HG03159 (cell line): ENCODE measurements at regions not wholly inside any gene's neighbourhood (a gene's known extent, or its start where the extent isn't known, plus 50 kb on each side); places are given as distances from the start of the nearest gene placed in this dataset.

Experiments used
- ATAC-seq: cut with Tn5 transposase; IDR thresholded peaks from one replicate; pipeline ENCODE4 v1.9.1; 2021; ENCODE audit warnings: mild to moderate bottlenecking, moderate library complexity; ENCODE audit not compliant: unreplicated experiment

- no peak for ATAC-seq
Measured at GRCh38 chr9:118984607-118985006, 384.6 kb downstream of the BRINP1 start.

GRCh38 chr9:118985851-118986250 lies 383.4 kb downstream of the BRINP1 start:
- ATAC-seq = no peak

- no peak for ATAC-seq
Measured at GRCh38 chr9:118987167-118987566, 382.1 kb downstream of the BRINP1 start.

GRCh38 chr9:118990949-118991348 lies 378.3 kb downstream of the BRINP1 start:
- no peak for ATAC-seq

GRCh38 chr9:118991366-118992285 lies 377.6 kb downstream of the BRINP1 start:
- no peak for ATAC-seq

GRCh38 chr9:118992813-118993794 lies 376.1 kb downstream of the BRINP1 start:
- ATAC-seq = no peak

- ATAC-seq = no peak
Measured at GRCh38 chr9:118993965-118994364, 375.3 kb downstream of the BRINP1 start.

- ATAC-seq = no peak
Measured at GRCh38 chr9:119002491-119002890, 366.7 kb downstream of the BRINP1 start.

GRCh38 chr9:119003201-119003611 lies 366.0 kb downstream of the BRINP1 start:
- ATAC-seq = no peak

- ATAC-seq = no peak
Measured at GRCh38 chr9:119003882-119004617, 365.2 kb downstream of the BRINP1 start.

- ATAC-seq = no peak
Measured at GRCh38 chr9:119004618-119004990, 364.6 kb downstream of the BRINP1 start.

GRCh38 chr9:119005162-119005561 lies 364.1 kb downstream of the BRINP1 start:
- ATAC-seq = no peak

- no peak for ATAC-seq
Measured at GRCh38 chr9:119009249-119009648, 360.0 kb downstream of the BRINP1 start.

GRCh38 chr9:119020284-119020683 lies 349.0 kb downstream of the BRINP1 start:
- no peak for ATAC-seq

- ATAC-seq = no peak
Measured at GRCh38 chr9:119020730-119021333, 348.4 kb downstream of the BRINP1 start.

- ATAC-seq = no peak
Measured at GRCh38 chr9:119026120-119026519, 343.1 kb downstream of the BRINP1 start.

- ATAC-seq = no peak
Measured at GRCh38 chr9:119027901-119028699, 341.1 kb downstream of the BRINP1 start.

- no peak for ATAC-seq
Measured at GRCh38 chr9:119029886-119030285, 339.3 kb downstream of the BRINP1 start.

GRCh38 chr9:119033596-119033995 lies 335.6 kb downstream of the BRINP1 start:
- ATAC-seq = no peak

- no peak for ATAC-seq
Measured at GRCh38 chr9:119036969-119037368, 332.3 kb downstream of the BRINP1 start.
